Left forelimb (tissue), 1 donor: ENCODE measurements at regions not wholly inside any gene's neighbourhood (a gene's known extent, or its start where the extent isn't known, plus 50 kb on each side); places are given as distances from the start of the nearest gene placed in this dataset.
"Not testable (repeated sequence)": the region's sequence is repeated elsewhere in the genome, so short reads cannot be mapped to it uniquely, and the experiment has no call there.

Experiments used
- DNase-seq: peaks from one replicate; pipeline ENCODE4 v3.0.0-alpha.2; 2018; ENCODE audit warnings: low spot score

- DNase-seq = no peak
Observed at GRCh38 chr2:149800624-149801542, 213.3 kb upstream of the MMADHC start.

GRCh38 chr2:149799013-149799705, 211.6 kb upstream of the MMADHC start:
- DNase-seq = no peak

GRCh38 chr2:149797030-149797429, 209.5 kb upstream of the MMADHC start:
- no peak for DNase-seq

GRCh38 chr2:149789549-149789948, 202.0 kb upstream of the MMADHC start:
- no peak for DNase-seq

GRCh38 chr2:149787206-149787605, 199.6 kb upstream of the MMADHC start:
- DNase-seq = no peak

GRCh38 chr2:149783284-149783683, 195.7 kb upstream of the MMADHC start:
- DNase-seq = no peak

- no peak for DNase-seq
Observed at GRCh38 chr2:149782572-149782971, 195.0 kb upstream of the MMADHC start.

GRCh38 chr2:149781263-149781808, 193.8 kb upstream of the MMADHC start:
- no peak for DNase-seq

GRCh38 chr2:149773006-149773405, 185.4 kb upstream of the MMADHC start:
- no peak for DNase-seq

GRCh38 chr2:149768320-149768799, 180.8 kb upstream of the MMADHC start:
- no peak for DNase-seq

GRCh38 chr2:149767516-149767974, 180.0 kb upstream of the MMADHC start:
- DNase-seq = no peak

GRCh38 chr2:149766339-149766738, 178.8 kb upstream of the MMADHC start:
- no peak for DNase-seq

GRCh38 chr2:149765636-149766035, 178.1 kb upstream of the MMADHC start:
- no peak for DNase-seq

GRCh38 chr2:149765003-149765402, 177.4 kb upstream of the MMADHC start:
- no peak for DNase-seq

- no peak for DNase-seq
Observed at GRCh38 chr2:149763358-149763757, 175.8 kb upstream of the MMADHC start.

- DNase-seq = no peak
Observed at GRCh38 chr2:149761611-149762010, 174.0 kb upstream of the MMADHC start.

GRCh38 chr2:149759382-149759781, 171.8 kb upstream of the MMADHC start:
- DNase-seq = not testable (repeated sequence)

- DNase-seq = not testable (repeated sequence)
Observed at GRCh38 chr2:149754722-149755121, 167.1 kb upstream of the MMADHC start.

GRCh38 chr2:149747456-149747855, 159.9 kb upstream of the MMADHC start:
- DNase-seq = no peak

- no peak for DNase-seq
Observed at GRCh38 chr2:149745396-149746230, 158.0 kb upstream of the MMADHC start.

GRCh38 chr2:149744865-149745264, 157.3 kb upstream of the MMADHC start:
- DNase-seq = no peak
